C1 segment of cervical spinal cord (tissue), 14 donors: ENCODE measurements at regions not wholly inside any gene's neighbourhood (a gene's known extent, or its start where the extent isn't known, plus 50 kb on each side); places are given as distances from the start of the nearest gene placed in this dataset.
A peak's percentile ranks its signal among the peaks of the same experiment; 100 is the strongest.
"Not testable (repeated sequence)": the region's sequence is repeated elsewhere in the genome, so short reads cannot be mapped to it uniquely, and the experiment has no call there.

Experiments
- DNase-seq, 14 donors: peaks; one replicate each; lab custom pipeline; 2025; lab: John Stamatoyannopoulos, UW

GRCh38 chr1:125064029-125064428 lies 3879.3 kb downstream of the SRGAP2C start:
- not testable (repeated sequence) for DNase-seq

GRCh38 chr1:125064481-125064880 lies 3879.7 kb downstream of the SRGAP2C start:
- DNase-seq: peak in 1 of 14 donors; percentile 0

GRCh38 chr1:125065092-125065820 lies 3880.5 kb downstream of the SRGAP2C start:
- peak in 1 of 14 donors; percentile 0 for DNase-seq

- DNase-seq: no peak
Observed at GRCh38 chr1:125065821-125066180, 3881.0 kb downstream of the SRGAP2C start.

GRCh38 chr1:125066385-125066784 lies 3881.6 kb downstream of the SRGAP2C start:
- peak in 1 of 14 donors; percentile 0 for DNase-seq

- not testable (repeated sequence) for DNase-seq
Observed at GRCh38 chr1:125066849-125067248, 3882.1 kb downstream of the SRGAP2C start.

- DNase-seq: no peak
Observed at GRCh38 chr1:125080077-125080476, 3895.3 kb downstream of the SRGAP2C start.

- DNase-seq: no peak
Observed at GRCh38 chr1:125085720-125086591, 3901.2 kb downstream of the SRGAP2C start.

- DNase-seq: no peak
Observed at GRCh38 chr1:125086611-125087010, 3901.8 kb downstream of the SRGAP2C start.

GRCh38 chr1:125087247-125087646 lies 3902.5 kb downstream of the SRGAP2C start:
- DNase-seq: no peak

GRCh38 chr1:125087691-125088090 lies 3902.9 kb downstream of the SRGAP2C start:
- DNase-seq: no peak

GRCh38 chr1:125118147-125118993 lies 3933.6 kb downstream of the SRGAP2C start:
- no peak for DNase-seq

- DNase-seq: no peak
Observed at GRCh38 chr1:125119024-125119441, 3934.3 kb downstream of the SRGAP2C start.

GRCh38 chr1:125119566-125120205 lies 3934.9 kb downstream of the SRGAP2C start:
- not testable (repeated sequence) for DNase-seq

- not testable (repeated sequence) for DNase-seq
Observed at GRCh38 chr1:125122579-125122978, 3937.8 kb downstream of the SRGAP2C start.
